A549 (cell line): ENCODE measurements at regions not wholly inside any gene's neighbourhood (a gene's known extent, or its start where the extent isn't known, plus 50 kb on each side); places are given as distances from the start of the nearest gene placed in this dataset.

Experiments used
- HOXA7 ChIP-seq: fragments of 250-450 bp; sonication (Bioruptor Pico); IDR thresholded peaks from 2 replicates; pipeline ENCODE4 v1.5.0; 2020; ENCODE audit warnings: mild to moderate bottlenecking, moderate library complexity
- POLR2A ChIP-seq: IDR thresholded peaks from 2 replicates; pipeline ENCODE4 v1.6.1; 2012; ENCODE audit warnings: mild to moderate bottlenecking, low read length
- RFX5 ChIP-seq: fragments of 450-650 bp; IDR thresholded peaks from 2 replicates; pipeline ENCODE4 v1.7.1; 2014; ENCODE audit warnings: antibody characterized with exemption, mild to moderate bottlenecking, moderate library complexity
- TF ChIP-seq, protein P1 (sequence below): fragments of 450-650 bp; IDR thresholded peaks from 2 replicates; pipeline ENCODE4 v1.6.1; 2014; ENCODE audit warnings: antibody characterized with exemption
- TF ChIP-seq, protein P2 (sequence below): fragments of >200 bp; sonication (Bioruptor Twin); formaldehyde crosslinking; IDR thresholded peaks from 3 replicates; pipeline ENCODE4 v1.5.1; 2016
- TF ChIP-seq, protein P3 (sequence below): fragments of 200-600 bp; sonication (generic); IDR thresholded peaks from 2 replicates; pipeline ENCODE4 v1.6.1; 2016; ENCODE audit warnings: antibody characterized with exemption, mild to moderate bottlenecking, moderate library complexity

DNA sequence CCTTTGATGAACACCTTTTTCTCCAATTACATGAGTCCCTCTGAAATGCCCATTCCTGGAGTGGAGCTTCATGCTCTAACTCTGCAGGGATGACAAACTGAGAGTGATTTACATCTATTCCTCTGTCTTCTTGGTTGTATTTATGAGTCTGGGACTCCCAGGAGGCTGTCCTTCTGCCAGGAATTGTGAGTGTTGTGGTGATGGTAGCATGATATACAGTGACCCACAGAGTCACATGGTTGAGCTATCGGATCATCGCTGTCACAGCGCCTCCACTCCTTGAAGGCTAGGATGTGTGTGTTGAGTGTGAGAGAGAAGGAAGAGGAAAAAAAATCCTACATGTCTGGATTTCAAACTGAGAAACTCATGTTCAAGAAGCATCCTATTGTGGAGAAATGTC is 163.4 kb upstream of the CACNA1E start:
- TF ChIP-seq, protein P1, sequence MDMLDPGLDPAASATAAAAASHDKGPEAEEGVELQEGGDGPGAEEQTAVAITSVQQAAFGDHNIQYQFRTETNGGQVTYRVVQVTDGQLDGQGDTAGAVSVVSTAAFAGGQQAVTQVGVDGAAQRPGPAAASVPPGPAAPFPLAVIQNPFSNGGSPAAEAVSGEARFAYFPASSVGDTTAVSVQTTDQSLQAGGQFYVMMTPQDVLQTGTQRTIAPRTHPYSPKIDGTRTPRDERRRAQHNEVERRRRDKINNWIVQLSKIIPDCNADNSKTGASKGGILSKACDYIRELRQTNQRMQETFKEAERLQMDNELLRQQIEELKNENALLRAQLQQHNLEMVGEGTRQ = no peak
- TF ChIP-seq POLR2A (no peak), RFX5 (no peak), HOXA7 (CRISPR knock-in tag) (no peak)
- TF ChIP-seq, protein P2, sequence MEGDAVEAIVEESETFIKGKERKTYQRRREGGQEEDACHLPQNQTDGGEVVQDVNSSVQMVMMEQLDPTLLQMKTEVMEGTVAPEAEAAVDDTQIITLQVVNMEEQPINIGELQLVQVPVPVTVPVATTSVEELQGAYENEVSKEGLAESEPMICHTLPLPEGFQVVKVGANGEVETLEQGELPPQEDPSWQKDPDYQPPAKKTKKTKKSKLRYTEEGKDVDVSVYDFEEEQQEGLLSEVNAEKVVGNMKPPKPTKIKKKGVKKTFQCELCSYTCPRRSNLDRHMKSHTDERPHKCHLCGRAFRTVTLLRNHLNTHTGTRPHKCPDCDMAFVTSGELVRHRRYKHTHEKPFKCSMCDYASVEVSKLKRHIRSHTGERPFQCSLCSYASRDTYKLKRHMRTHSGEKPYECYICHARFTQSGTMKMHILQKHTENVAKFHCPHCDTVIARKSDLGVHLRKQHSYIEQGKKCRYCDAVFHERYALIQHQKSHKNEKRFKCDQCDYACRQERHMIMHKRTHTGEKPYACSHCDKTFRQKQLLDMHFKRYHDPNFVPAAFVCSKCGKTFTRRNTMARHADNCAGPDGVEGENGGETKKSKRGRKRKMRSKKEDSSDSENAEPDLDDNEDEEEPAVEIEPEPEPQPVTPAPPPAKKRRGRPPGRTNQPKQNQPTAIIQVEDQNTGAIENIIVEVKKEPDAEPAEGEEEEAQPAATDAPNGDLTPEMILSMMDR = no peak
- TF ChIP-seq, protein P3, sequence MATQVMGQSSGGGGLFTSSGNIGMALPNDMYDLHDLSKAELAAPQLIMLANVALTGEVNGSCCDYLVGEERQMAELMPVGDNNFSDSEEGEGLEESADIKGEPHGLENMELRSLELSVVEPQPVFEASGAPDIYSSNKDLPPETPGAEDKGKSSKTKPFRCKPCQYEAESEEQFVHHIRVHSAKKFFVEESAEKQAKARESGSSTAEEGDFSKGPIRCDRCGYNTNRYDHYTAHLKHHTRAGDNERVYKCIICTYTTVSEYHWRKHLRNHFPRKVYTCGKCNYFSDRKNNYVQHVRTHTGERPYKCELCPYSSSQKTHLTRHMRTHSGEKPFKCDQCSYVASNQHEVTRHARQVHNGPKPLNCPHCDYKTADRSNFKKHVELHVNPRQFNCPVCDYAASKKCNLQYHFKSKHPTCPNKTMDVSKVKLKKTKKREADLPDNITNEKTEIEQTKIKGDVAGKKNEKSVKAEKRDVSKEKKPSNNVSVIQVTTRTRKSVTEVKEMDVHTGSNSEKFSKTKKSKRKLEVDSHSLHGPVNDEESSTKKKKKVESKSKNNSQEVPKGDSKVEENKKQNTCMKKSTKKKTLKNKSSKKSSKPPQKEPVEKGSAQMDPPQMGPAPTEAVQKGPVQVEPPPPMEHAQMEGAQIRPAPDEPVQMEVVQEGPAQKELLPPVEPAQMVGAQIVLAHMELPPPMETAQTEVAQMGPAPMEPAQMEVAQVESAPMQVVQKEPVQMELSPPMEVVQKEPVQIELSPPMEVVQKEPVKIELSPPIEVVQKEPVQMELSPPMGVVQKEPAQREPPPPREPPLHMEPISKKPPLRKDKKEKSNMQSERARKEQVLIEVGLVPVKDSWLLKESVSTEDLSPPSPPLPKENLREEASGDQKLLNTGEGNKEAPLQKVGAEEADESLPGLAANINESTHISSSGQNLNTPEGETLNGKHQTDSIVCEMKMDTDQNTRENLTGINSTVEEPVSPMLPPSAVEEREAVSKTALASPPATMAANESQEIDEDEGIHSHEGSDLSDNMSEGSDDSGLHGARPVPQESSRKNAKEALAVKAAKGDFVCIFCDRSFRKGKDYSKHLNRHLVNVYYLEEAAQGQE = no peak
